Muscle layer of duodenum (tissue), 2 donors: ENCODE measurements at regions not wholly inside any gene's neighbourhood (a gene's known extent, or its start where the extent isn't known, plus 50 kb on each side); places are given as distances from the start of the nearest gene placed in this dataset.
"Not testable (repeated sequence)": the region's sequence is repeated elsewhere in the genome, so short reads cannot be mapped to it uniquely, and the experiment has no call there.

ENCODE experiments used
- H3K27ac ChIP-seq: one replicate; pipeline ENCODE4 v1.7.0; 2013; ENCODE audit warnings: mild to moderate bottlenecking, low read length
- H3K27me3 ChIP-seq: one replicate; pipeline ENCODE4 v1.7.0; 2013; ENCODE audit warnings: low read depth, mild to moderate bottlenecking, control low read depth, low read length
- H3K36me3 ChIP-seq, 2 donors: one replicate each; pipeline ENCODE4 v1.7.0; 2013; ENCODE audit warnings: low read length in 2 of 2, control low read depth in 1 of 2, mild to moderate bottlenecking in 1 of 2; ENCODE audit not compliant: insufficient read depth in 2 of 2, control insufficient read depth in 1 of 2
- H3K4me1 ChIP-seq, 2 donors: one replicate each; pipeline ENCODE4 v1.7.0; 2013; ENCODE audit warnings: low read length in 2 of 2, mild to moderate bottlenecking in 2 of 2, control low read depth in 1 of 2, moderate library complexity in 1 of 2; ENCODE audit not compliant: insufficient read depth in 2 of 2, control insufficient read depth in 1 of 2
- H3K4me3 ChIP-seq, 2 donors: one replicate each; pipeline ENCODE4 v1.7.0; 2013; ENCODE audit warnings: low read length in 2 of 2, low read depth in 1 of 2, mild to moderate bottlenecking in 1 of 2
- H3K9me3 ChIP-seq, 2 donors: one replicate each; pipeline ENCODE4 v1.7.0; 2013; ENCODE audit warnings: low read length in 2 of 2, control low read depth in 1 of 2, mild to moderate bottlenecking in 1 of 2; ENCODE audit not compliant: control insufficient read depth in 1 of 2
- donor health status: healthy.

DNA sequence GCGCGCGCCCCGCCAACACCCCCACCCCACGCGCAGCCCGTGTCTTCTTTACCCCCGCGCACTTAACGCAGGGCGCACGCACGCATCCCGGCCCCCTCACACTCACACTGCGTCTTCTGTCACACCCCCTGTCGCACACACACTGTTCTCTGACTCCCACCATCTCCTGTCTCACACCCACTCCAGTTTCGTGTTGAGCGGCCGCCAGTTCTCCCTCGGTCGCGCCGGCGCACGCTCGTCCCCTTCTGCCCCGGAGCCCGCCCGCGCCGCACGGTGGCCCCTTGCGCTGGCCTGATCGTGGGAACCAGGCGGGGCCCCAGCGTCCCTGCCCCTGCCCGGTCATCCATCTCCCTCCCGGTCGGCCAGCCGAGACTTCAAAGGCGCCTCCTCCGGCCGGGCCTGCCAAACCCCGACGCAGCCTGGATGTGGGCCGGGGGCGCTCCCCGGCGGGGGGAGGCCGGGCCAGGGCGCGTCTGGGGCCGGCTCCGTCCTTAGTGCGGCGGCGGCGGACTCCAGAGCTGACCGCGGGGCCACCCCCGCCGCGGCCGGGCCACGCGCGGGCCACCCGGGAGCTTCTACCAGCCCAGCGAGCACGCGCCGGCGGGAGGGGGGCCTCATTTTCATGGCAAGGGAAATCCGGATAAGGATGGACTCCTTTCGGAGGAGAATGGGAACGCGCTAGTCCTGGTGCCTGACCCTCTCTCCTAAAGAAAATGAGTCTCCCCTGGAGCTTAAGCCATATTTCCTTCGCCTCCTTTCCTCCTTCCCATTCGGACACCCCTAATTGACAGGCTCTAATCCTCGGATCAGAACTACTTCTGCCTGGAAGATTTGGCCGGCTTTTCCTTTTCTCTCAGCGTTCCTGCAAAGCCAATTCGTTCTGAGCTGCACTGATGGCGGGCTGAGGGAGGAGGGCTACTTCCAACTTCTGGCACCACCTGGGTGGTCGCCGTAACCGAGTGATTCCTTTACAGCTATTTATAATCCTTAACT, 82.0 kb upstream of the HMGA2 start:
- H3K4me1 ChIP-seq = peaks cover 0 to 9% of the 10 kb centered on the region in 2 donors
- H3K4me3 ChIP-seq = peak overlapping the region; percentile 52 to 82
- H3K36me3 ChIP-seq = no peaks in the 10 kb centered on the region
- H3K27me3 ChIP-seq = peaks cover 7% of the 10 kb centered on the region
- H3K9me3 ChIP-seq = no peaks in the 10 kb centered on the region
- no peak overlapping the region for H3K27ac ChIP-seq

DNA sequence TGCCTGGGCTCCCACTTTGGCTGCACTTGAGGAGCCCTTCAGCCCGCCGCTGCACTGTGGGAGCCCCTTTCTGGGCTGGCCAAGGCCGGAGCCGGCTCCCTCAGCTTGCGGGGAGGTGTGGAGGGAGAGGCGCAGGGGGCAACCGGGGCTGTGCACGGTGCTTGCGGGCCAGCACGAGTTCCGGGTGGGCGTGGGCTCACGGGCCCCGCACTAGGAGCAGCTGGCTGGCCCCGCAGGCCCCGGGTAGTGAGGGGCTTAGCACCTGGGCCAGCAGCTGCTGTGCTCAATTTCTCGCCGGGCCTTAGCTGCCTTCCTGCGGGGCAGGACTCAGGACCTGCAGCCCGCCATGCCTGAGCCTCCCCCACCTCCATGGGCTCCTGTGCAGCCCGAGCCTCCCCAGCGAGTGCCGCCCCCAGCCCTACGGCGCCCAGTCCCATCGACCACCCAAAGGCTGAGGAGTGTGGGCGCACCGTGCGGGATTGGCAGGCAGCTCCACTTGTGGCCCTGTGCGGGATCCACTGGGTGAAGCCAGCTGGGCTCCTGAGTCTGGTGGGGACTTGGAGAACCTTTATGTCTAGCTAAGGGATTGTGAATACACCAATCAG, 79.9 kb upstream of the HMGA2 start:
- H3K9me3 ChIP-seq, H3K27ac ChIP-seq, H3K4me1 ChIP-seq, H3K27me3 ChIP-seq, H3K36me3 ChIP-seq, H3K4me3 ChIP-seq: not testable (repeated sequence)

DNA sequence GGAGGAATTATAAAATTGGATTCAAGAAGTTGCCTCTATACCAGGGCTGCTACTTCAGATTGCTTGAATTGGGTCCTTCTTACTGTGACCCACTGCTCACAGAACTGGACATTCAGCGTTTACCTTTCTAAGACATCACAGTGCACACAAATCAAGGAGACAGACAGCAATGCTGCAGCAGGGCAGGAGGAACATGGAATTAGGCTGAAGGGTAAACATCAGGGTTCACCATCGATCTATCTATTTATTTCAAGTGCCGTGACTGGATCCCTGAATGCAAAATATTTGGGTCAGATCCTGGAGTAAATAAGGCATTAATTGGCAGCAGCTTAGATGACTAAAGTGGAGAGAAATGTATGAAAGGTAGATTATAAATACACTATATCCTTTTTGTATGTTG, 76.9 kb upstream of the HMGA2 start:
- peaks cover 7% of the 10 kb centered on the region for H3K27me3 ChIP-seq
- no peak overlapping the region for H3K4me3 ChIP-seq
- peaks cover 0 to 3% of the 10 kb centered on the region in 2 donors for H3K4me1 ChIP-seq
- H3K9me3 ChIP-seq = no peaks in the 10 kb centered on the region
- H3K36me3 ChIP-seq = no peaks in the 10 kb centered on the region
- no peak overlapping the region for H3K27ac ChIP-seq

DNA sequence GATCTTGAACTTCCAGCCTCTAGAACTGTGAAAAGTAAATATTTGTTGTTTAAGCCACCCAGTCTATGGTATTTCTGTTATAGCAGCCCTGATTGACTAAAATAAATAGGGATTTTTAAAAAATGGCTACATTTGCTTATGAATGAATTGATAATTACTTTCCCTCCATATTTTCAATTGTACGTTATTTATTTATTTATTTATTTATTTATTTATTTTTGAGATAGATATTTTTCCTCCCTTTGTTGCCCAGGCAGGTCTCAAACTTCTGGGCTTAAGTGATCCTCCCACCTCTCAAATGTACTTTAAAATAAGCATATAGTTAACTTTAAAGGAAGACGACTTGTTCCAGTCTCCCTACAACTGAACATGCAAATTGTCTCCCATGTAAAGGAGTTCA, 76.0 kb upstream of the HMGA2 start:
- Histone ChIP-seq H3K27me3 (no peaks in the 10 kb centered on the region), H3K27ac (no peak overlapping the region), H3K36me3 (no peaks in the 10 kb centered on the region), H3K4me3 (no peak overlapping the region), H3K4me1 (no peaks in the 10 kb centered on the region), H3K9me3 (no peaks in the 10 kb centered on the region)

DNA sequence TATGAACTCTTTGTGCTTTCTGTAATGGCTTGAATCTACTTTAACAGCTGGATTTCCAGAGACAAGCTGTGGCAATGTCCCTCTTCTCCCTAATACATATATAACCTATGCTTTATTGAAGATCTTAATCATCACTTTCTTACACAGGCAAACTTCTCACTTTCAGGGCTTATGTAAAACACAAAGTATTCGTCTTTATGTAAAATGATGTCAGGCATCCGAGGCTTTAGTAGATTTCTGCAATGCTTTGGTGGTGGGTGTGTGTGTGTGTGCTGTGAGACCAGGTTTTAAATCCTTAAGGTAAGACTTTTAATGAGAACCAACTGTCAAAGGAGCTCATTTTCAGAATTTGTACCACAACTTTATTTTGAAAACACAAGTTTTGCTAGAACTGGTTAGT, 70.0 kb upstream of the HMGA2 start:
- H3K27me3 ChIP-seq = peaks cover 4% of the 10 kb centered on the region
- no peak overlapping the region for H3K27ac ChIP-seq
- H3K4me3 ChIP-seq = no peak overlapping the region
- H3K9me3 ChIP-seq = no peaks in the 10 kb centered on the region
- H3K4me1 ChIP-seq = no peaks in the 10 kb centered on the region
- H3K36me3 ChIP-seq = no peaks in the 10 kb centered on the region

DNA sequence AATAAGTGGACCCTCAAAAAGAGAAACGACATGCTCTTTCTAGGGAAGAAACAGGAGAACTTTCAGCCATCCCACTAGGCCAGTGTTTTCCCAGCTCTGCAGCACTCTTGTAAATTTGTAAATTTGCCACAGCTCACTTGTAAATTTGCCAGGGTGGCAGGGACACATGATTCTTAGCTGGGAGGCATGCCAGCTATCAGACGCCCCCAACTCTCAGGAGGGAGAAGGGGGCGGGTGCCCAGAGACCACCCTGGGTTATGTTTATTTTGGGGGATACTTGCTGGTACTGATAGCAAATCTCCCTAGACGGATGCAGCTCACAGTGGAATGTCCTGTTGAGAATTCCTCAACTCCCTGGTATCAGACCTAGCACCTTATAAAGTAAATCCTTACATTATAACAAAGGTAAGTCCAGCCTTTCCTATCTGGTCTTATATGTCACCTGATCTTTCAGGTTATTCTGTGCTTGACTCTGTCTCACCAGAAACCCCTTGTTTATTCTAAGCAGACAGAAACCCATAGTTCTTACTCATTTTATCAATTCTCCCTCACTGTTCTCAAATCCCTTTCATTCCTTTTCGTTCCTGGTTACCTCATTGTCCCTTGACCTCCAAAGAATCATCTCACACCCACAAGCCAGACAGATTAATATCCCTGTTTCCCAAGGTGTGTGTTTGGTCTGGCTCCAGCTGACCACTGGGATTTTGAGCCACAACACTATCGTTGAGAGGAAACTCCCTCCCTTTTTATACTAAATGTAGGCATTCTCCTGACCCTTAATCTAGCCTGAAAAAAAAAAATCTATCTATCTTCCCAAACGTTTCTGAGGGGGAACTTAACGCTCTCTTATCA, 69.3 kb upstream of the HMGA2 start:
- Histone ChIP-seq H3K4me3 (no peak overlapping the region), H3K36me3 (no peaks in the 10 kb centered on the region), H3K27ac (no peak overlapping the region), H3K4me1 (no peaks in the 10 kb centered on the region), H3K27me3 (peaks cover 4% of the 10 kb centered on the region), H3K9me3 (no peaks in the 10 kb centered on the region)

DNA sequence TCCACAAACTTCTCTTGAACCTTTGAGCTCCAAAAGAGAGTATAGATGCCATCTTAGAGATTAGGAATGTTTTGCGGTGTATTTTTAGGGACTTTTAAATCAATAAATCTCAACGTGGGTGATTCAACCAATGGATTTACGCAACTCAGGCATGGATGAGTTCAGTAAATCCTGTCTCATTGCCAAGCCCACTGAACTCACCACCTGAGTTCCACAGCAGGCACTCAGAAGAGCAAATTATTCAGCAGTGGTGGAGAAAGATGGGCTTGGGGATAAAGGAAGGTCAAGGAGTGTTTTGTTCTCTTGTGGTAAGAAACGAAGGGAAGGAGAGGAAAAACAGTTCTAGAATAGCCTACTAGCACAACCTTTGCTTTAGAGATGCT, 68.7 kb upstream of the HMGA2 start:
- Histone ChIP-seq H3K27ac (no peak overlapping the region), H3K4me1 (no peaks in the 10 kb centered on the region), H3K36me3 (no peaks in the 10 kb centered on the region), H3K9me3 (no peaks in the 10 kb centered on the region), H3K27me3 (peaks cover 4% of the 10 kb centered on the region), H3K4me3 (no peak overlapping the region)

DNA sequence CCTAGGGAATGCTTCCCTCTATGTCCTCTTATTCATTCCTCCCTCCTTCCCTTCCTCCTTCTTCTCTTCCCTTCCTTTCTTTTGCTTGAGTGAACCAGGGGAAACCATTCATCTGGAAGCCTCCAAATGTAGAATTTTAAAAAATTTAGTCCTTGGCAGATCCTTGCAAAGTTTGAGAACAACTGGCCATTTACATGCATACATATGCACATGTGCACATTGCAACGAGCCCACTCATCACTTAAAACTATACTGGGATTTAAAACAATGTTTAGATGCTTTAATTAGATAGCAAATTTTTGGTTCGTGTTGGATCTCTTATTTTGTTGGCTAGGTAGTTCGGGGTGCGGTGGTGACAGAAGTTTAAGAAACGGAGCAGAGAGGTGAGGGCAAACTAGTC, 68.0 kb upstream of the HMGA2 start:
- no peak overlapping the region for H3K27ac ChIP-seq
- H3K9me3 ChIP-seq = no peaks in the 10 kb centered on the region
- no peaks in the 10 kb centered on the region for H3K36me3 ChIP-seq
- no peaks in the 10 kb centered on the region for H3K4me1 ChIP-seq
- H3K4me3 ChIP-seq = no peak overlapping the region
- H3K27me3 ChIP-seq = peaks cover 4% of the 10 kb centered on the region

DNA sequence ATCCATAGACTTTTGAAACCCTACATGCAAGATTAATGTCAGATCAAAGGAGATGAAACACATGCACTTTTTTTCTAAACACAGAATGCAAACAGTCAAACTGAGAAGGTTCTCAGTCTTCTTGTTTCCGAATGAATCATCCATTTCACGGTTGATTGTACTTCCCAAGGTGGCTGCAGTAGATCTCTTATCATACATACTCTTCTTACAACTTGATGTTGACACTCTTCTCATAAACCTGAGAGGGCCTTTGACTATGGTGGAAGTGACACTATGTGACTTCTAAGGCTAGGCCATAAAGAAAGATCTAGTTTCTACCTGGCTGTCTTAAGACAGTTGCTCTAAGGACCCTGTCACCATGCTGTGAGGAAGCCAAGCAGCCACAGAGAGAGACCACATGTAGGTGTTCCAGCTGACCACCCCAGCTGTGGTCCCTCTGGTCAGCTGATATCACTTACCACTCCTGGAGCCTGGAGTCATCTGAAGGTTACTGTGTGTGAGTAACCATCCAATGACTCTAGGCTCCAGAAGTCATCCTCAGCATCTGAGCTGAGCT, 67.2 kb upstream of the HMGA2 start:
- no peak overlapping the region for H3K27ac ChIP-seq
- H3K36me3 ChIP-seq = no peaks in the 10 kb centered on the region
- H3K27me3 ChIP-seq = peaks cover 4% of the 10 kb centered on the region
- H3K4me1 ChIP-seq = no peaks in the 10 kb centered on the region
- no peaks in the 10 kb centered on the region for H3K9me3 ChIP-seq
- no peak overlapping the region for H3K4me3 ChIP-seq

DNA sequence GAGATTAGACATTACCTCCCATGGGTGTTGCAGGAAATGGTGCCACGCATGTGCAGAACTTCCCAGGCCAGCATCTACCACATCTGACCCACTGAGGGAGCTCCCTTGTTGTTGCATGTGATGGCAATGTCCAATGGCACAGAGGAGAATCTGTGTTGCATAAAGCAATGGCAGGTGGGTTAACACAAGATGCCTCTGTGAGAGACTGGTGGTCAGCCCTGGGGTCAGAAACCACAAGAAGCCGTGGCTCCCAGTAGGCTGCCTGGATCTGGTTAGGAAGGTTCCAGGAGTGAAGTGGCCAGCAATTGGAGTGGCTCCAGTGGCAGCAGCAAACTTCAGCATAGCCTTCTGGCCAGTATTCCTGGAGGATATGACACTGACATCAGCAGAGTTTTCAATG, 65.9 kb upstream of the HMGA2 start:
- Histone ChIP-seq H3K27ac (no peak overlapping the region), H3K36me3 (no peaks in the 10 kb centered on the region), H3K4me1 (no peaks in the 10 kb centered on the region), H3K27me3 (peaks cover 4% of the 10 kb centered on the region), H3K9me3 (no peaks in the 10 kb centered on the region), H3K4me3 (no peak overlapping the region)

DNA sequence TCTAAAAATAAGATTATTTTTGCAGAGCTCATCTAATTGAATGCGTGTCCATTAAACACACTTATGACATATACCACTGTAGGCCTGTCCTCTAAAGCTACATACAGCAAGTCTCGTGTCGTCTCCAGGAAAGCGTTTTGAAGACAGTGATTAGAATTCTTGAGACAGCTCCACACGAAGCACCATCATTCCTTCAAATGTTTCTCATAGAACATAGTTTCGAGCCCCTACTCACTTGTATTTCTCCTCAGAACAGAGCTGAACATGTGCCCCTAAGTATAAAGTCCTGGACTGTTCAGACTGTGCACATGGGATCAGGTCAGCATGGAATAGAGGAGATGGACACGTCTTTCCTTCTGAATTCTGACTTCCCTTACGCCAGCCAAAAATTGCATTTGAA, 64.5 kb upstream of the HMGA2 start:
- Histone ChIP-seq H3K4me1 (no peaks in the 10 kb centered on the region), H3K27ac (no peak overlapping the region)

More for the DNA sequence above, 64.5 kb upstream of the HMGA2 start:
- Histone ChIP-seq H3K27me3 (no peaks in the 10 kb centered on the region), H3K9me3 (no peaks in the 10 kb centered on the region), H3K4me3 (no peak overlapping the region), H3K36me3 (no peaks in the 10 kb centered on the region)
